ENCODE measurements at regions not wholly inside any gene's neighbourhood (a gene's known extent, or its start where the extent isn't known, plus 50 kb on each side); places are given as distances from the start of the nearest gene placed in this dataset.

GRCh38 chr4:77367638-77368037 lies 210.6 kb downstream of the CCNG2 start:
- DNase-seq, result no peak

DNA sequence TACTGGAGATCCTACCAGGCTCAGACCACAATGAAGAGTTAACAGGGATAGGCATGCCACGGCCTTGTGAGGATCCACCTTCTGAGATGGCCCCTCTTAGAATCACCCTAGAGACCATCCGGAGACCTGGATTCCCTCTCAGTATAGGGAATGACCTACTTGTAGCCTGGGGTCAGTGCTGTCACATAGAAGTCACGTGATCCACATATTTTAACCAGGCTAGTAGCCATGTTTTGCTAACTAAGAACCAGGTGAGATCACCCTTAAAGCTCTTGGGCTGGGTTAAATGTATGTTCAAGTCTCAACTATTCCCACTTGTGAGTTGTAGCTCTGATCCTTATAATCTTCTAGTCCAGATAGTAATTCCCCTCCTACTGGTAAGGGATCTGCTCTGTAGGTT lies 215.4 kb downstream of the CCNG2 start:
- DNase-seq, result no peak

DNA sequence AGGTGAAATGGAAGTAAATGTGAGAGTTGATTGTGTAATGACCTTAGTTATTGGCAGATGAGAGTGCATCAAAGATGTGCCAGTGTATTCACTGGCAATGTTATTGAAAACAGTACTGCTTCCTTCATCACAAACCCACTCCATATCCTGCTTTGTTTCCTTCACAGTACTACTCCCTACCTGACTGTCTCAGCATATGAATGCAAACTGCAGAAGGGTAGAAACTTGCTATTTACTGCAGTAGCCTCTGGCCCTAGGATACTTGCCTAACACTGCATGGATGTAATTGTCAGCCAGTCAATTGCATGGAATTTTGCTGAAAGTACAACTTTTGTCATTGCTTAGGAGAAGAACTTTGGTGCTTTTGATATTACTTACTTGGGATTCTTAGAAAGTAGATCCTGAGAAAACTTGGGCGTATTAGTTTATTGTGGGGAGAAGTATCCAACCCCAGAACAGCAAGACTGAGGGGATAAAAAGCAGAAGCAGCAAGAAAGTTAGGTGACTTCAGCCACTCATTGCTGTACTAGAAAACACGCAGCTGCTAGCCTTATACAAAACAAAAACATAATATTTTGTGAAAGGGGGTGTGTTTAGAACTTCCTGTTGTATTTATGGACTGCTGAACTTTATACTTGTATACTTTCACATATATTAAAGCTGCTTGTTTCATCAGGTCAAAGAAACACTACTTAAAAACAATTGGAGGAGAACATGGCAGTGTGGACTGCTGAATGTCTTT lies 219.0 kb downstream of the CCNG2 start:
- no peak for DNase-seq

DNA sequence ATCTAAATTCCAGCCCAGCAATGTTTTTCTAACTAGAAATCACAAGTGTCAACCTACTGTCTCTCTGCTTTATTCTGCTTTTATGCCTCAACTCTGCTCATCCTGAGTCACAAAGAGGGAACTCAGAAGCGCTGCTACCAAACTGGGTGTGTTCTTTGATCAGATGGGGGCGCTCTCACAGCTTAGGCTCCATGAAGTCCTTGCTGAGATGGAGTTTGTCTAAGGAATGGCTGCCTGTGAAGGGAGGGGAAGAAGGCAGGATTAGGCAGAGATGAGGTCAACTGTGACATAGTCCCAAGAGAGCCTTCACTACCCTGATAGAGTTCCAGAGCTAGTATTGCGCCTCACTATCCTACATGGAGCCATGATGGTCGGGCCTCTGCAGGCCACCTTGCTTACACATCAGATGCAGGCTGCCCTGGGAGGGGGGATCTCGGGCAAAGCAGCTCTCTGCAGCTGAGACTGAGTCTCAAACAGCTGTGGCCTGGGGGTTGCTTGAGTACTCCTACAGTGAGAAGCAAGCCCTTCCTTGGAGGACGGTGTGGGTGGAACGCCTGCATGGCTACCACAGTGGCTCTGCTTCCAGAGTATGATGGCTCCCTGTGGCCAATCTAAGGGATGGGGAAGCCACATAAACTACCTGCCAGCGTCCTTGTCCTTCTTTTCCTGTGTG lies 219.9 kb downstream of the CCNG2 start:
- DNase-seq, result no peak

DNA sequence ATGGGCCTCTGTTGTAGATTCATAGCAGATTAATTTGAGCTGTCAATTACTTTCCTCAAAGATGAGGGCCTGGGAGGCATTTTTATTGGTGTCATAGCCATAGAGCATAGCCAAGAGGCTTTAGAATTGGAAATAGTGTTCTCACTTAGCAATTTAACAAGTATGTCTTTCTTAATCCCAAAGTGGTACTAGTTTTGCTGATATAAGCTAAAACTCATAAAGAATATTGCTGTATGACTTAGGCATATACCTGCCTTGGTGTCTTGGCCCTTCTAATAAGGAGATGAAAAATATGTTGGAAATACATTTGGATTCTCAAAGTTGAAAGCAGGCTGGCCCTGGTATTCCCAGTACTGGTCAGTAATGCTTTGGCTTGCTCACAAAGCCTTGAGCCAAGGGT lies 221.5 kb upstream of the CXCL13 start:
- no peak for DNase-seq

GRCh38 chr4:77385124-77385969 lies 220.3 kb upstream of the CXCL13 start:
- peak; percentile 68 for DNase-seq

GRCh38 chr4:77393996-77394395 lies 211.6 kb upstream of the CXCL13 start:
- DNase-seq, result no peak

DNA sequence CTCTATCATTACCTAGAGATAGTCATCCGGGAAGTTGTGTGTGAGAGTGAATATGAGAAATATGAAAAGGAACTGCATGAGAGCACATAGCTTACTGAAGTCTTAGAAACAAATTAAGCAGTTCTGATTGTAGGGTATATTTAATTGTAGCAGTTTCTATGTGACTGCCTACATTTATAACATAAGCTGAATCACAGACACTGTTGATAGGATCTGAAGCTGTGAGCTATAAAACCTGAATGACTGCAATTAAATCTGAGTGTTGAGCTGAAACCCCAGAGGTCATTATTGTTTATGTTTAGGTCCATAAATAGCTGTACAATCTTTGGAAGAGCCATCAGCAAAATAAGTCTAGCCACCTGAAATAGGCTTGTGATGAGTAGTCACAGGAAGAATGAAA lies 210.1 kb upstream of the CXCL13 start:
- DNase-seq, result no peak

- no peak for DNase-seq
Observed at GRCh38 chr4:77398256-77398655, 207.4 kb upstream of the CXCL13 start.

- no peak for DNase-seq
Observed at GRCh38 chr4:77399831-77400230, 205.8 kb upstream of the CXCL13 start.

DNA sequence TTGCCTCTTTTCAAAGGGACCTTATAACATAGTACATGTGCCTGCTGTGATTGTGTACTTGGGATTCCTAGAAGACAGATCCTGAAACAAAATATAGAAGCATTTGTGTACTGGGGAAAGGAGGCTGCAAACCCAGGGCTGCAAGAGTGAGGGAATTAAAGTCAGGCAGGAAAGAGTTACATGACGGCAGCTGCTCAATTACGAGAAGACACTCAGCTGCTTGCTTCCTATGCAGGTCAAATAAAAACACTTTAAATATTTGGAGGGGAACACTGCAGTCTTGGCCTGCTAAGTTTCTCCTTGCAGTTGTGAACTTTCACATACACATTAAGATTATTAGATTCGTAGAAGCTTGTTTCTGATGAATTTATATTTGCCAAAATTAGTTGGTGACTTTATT lies 191.9 kb upstream of the CXCL13 start:
- DNase-seq, result no peak

- DNase-seq, result no peak
Observed at GRCh38 chr4:77415689-77416088, 189.9 kb upstream of the CXCL13 start.

DNA sequence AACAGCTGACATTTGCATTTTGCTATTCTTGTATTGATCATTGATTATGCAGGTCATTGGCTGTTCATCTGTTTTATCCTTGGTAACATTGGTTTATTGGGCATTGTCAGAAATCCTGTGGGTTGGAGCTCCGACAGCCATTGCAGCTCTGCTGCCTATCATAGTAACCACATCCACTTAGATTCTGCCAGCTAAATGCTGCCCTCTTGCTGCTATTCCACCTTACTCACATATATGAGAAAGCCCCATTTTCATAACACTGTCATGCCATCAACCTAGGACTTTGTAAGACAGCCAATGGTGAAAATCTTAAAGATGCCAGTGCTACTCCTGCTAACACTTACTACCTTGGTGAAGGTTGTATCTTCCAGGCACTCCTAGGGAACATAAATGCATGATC lies 187.3 kb upstream of the CXCL13 start:
- DNase-seq, result no peak

DNA sequence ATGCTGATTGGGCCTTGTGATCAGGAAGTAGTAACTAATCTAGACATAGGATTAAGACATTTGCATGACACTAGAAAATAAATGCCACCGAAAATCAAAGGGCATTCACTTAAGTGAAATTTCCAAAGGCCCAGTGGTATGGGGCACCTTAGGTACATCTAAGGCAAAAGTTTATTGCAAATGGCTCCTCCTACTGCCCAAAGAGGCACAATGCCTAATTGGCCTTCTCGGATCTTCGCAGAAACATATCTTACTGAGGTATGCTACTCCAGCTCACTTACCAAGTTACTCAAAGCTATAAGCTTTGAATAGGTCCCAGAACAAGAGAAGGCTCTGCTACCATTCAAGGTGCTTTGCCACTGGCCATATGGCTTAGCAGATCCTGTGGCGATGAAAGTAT lies 174.8 kb upstream of the CXCL13 start:
- DNase-seq, result no peak

GRCh38 chr4:77431546-77431945 lies 174.1 kb upstream of the CXCL13 start:
- no peak for DNase-seq

GRCh38 chr4:77432717-77433417 lies 172.8 kb upstream of the CXCL13 start:
- DNase-seq, result no peak

- DNase-seq, result peak; percentile 26
Observed at GRCh38 chr4:77433418-77433733, 172.2 kb upstream of the CXCL13 start.

GRCh38 chr4:77434299-77435092 lies 171.1 kb upstream of the CXCL13 start:
- no peak for DNase-seq

DNA sequence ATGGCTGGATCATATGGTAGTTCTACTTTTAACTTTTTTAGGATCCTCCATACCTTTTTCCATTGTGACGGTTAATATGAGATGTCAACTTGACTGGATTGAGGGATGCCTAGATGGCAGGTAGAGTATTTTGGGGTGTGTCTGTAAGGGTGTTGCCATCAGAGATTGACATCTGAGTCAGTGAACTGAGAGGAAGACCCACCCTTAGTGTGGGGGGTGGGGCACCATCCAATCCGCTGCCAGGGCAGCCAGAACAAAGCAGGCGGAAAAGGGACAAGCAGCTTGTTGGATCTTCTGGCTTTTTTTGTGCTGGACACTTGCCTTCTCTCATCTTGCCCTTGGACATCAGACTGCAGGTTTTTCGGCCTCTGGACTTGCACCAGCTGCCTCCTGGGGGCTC lies 168.5 kb upstream of the CXCL13 start:
- no peak for DNase-seq

DNA sequence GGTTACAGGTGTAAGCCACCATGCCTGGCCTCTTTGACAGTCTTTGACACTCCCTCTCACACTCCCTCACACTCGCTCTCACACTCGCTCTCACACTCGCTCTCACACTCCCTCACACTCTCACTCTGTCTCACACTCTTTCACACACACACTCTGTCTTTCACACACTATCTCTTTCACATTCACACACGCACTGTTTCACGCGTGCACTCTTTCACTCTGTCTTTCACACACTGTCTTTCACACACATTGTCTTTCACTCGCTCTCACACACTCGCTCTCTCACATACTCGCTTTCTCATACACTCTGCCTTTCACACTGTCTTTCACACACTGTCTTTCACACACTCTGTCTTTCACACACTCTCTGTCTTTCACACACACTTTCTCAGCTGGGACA lies 167.1 kb upstream of the CXCL13 start:
- no peak for DNase-seq

DNA sequence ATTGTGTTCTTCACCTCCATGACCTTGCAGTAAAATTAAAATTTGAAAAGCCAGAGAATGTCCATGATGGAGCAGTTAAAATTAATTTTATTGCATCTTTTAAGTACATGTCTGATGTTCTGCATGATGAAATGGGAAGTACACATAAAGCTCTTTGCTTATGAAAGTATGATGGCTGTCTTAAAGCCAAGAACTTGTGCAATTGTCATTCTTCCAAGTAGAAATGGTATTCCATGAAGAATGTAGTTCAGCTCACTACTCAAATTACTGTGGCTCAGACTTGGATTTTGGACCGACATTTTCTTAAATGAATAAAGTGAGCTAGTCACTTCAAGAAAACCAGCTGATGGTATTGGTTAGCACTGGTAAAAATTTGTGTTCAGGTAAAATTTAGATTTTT lies 161.7 kb upstream of the CXCL13 start:
- DNase-seq, result peak; percentile 54

DNA sequence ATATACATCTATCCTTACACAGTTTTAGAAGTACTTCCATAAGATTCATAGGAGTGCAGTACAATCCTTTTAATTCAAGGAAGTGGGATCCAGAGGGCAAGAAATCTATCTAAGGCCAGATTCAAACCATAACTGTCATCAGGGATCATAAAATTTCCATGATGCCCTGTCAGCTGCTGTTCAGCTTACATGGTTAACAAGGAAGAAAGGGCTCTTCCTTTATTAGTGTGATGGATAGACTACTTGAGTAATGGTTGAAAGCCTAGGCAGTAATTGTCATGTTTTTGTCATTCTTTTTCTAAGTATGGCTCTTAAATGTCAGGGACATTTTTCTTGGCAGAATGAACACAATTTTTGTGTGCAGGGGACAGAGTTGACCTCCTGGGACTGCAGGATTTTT lies 159.8 kb upstream of the CXCL13 start:
- no peak for DNase-seq

Measured in skin of body (tissue), 1 donor.